ENCODE measurements at regions not wholly inside any gene's neighbourhood (a gene's known extent, or its start where the extent isn't known, plus 50 kb on each side); places are given as distances from the start of the nearest gene placed in this dataset.

GRCh38 chr5:35513612-35514011, 104.1 kb upstream of the SPEF2 start:
- TF ChIP-seq CTCF (IDR thresholded peaks at IDR 0.05) (no peak), POLR2A (IDR thresholded peaks at IDR 0.05) (no peak)
- Histone ChIP-seq H3K27ac (no peak overlapping the region), H3K4me1 (no peaks in the 10 kb centered on the region), H3K27me3 (no peaks in the 10 kb centered on the region), H3K36me3 (no peaks in the 10 kb centered on the region), H3K9me3 (no peaks in the 10 kb centered on the region), H3K4me3 (no peak overlapping the region)
- DNase-seq = no peak

- H3K27me3 ChIP-seq = no peaks in the 10 kb centered on the region
- no peak overlapping the region for H3K27ac ChIP-seq
- H3K4me3 ChIP-seq = no peak overlapping the region
- H3K36me3 ChIP-seq = no peaks in the 10 kb centered on the region
- no peak for DNase-seq
- H3K9me3 ChIP-seq = no peaks in the 10 kb centered on the region
- no peaks in the 10 kb centered on the region for H3K4me1 ChIP-seq
- TF ChIP-seq CTCF (IDR thresholded peaks at IDR 0.05) (no peak), POLR2A (IDR thresholded peaks at IDR 0.05) (no peak)
These were observed 115.5 kb upstream of the SPEF2 start for GRCh38 chr5:35502206-35502605.

GRCh38 chr5:35488791-35489190, 128.9 kb upstream of the SPEF2 start:
- Histone ChIP-seq H3K27ac (no peak overlapping the region), H3K36me3 (no peaks in the 10 kb centered on the region), H3K27me3 (no peaks in the 10 kb centered on the region), H3K4me1 (no peaks in the 10 kb centered on the region), H3K9me3 (no peaks in the 10 kb centered on the region), H3K4me3 (no peak overlapping the region)
- no peak for DNase-seq
- no peak for TF ChIP-seq CTCF (IDR thresholded peaks at IDR 0.05)
- TF ChIP-seq POLR2A (IDR thresholded peaks at IDR 0.05) = no peak

GRCh38 chr5:35488055-35488454, 129.6 kb upstream of the SPEF2 start:
- H3K27me3 ChIP-seq = no peaks in the 10 kb centered on the region
- H3K4me1 ChIP-seq = no peaks in the 10 kb centered on the region
- H3K4me3 ChIP-seq = no peak overlapping the region
- H3K36me3 ChIP-seq = no peaks in the 10 kb centered on the region
- H3K9me3 ChIP-seq = no peaks in the 10 kb centered on the region
- TF ChIP-seq POLR2A (IDR thresholded peaks at IDR 0.05) (no peak), CTCF (IDR thresholded peaks at IDR 0.05) (no peak)
- no peak for DNase-seq
- no peak overlapping the region for H3K27ac ChIP-seq

GRCh38 chr5:35487233-35488025, 130.2 kb upstream of the SPEF2 start:
- H3K4me3 ChIP-seq = no peak overlapping the region
- TF ChIP-seq CTCF (IDR thresholded peaks at IDR 0.05) (no peak), POLR2A (IDR thresholded peaks at IDR 0.05) (no peak)
- H3K27ac ChIP-seq = no peak overlapping the region
- H3K9me3 ChIP-seq = no peaks in the 10 kb centered on the region
- no peaks in the 10 kb centered on the region for H3K27me3 ChIP-seq
- DNase-seq = no peak
- H3K36me3 ChIP-seq = no peaks in the 10 kb centered on the region
- H3K4me1 ChIP-seq = no peaks in the 10 kb centered on the region

Measured in Peyer's patch (tissue), 4 donors.